ENCODE measurements at regions not wholly inside any gene's neighbourhood (a gene's known extent, or its start where the extent isn't known, plus 50 kb on each side); places are given as distances from the start of the nearest gene placed in this dataset.

DNA sequence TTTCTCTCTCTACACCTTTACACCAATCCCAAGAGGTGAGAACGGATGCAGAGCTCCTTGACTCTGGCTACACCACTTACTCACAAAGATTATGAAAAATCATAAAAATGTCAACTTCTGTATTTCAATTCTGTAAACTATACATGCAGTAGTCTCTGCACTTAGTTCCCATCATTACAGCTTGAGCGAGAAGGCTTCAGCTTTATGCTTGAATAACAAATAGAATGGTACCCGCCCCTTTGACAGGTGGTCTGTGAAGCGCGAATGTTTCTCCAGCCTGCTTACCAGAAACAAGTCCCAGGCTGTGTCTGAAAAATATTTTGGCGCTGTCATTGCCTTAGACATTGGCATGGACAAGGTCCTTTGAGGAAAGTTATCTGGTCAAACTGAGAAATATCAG is 562.4 kb upstream of the CLINT1 start:
- no peaks in the 10 kb centered on the region for H3K36me3 Mint-ChIP-seq
- no peak overlapping the region for H3K4me3 Mint-ChIP-seq
- no peak for DNase-seq
- peaks cover 5% of the 10 kb centered on the region for H3K9me3 Mint-ChIP-seq
- no peak overlapping the region for H3K27ac Mint-ChIP-seq
- peaks cover 2% of the 10 kb centered on the region for H3K4me1 Mint-ChIP-seq
- H3K27me3 Mint-ChIP-seq: no peaks in the 10 kb centered on the region

DNA sequence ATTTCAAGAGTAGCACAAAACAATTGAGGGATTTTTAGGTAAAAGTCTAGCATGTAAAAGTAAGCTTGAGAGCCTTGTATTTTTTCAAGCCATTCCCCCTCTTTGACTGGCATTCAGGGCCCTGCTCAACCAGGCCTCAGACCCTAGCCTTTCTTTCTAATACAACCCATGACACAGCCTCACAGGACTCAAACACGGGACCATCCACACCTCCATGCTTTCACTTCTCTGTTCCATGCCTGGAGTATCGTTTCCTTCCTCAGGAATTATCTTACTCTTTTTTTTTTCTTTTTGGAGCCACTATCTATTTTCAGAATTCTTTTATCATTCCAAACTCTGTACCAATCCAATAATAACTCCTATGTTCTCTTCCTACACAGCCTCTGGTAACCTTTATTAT is 560.2 kb upstream of the CLINT1 start:
- Mint-ChIP-seq H3K36me3 (no peaks in the 10 kb centered on the region), H3K27ac (no peak overlapping the region), H3K9me3 (peaks cover 3% of the 10 kb centered on the region), H3K27me3 (no peaks in the 10 kb centered on the region), H3K4me1 (no peaks in the 10 kb centered on the region), H3K4me3 (no peak overlapping the region)
- no peak for DNase-seq

DNA sequence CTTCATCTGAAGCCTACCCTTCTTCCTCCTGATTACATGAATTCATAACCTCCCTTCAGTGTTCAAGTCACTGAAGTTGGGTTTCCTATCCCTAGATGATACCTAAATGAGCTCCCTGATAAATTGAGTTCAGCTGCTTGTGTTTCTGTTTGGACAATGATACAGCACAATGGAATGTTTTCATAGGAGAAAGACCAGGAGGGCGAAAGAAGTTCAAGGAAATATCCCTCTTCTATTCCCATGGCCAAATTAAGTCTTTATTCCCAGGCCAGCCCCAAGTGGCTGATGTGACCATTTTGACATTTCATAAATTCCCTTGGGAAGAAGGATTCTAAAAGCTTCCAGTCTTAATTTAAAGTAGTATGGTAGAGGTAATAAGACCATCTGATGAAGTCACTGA is 555.8 kb upstream of the CLINT1 start:
- Mint-ChIP-seq H3K4me1 (no peaks in the 10 kb centered on the region), H3K36me3 (no peaks in the 10 kb centered on the region), H3K9me3 (no peaks in the 10 kb centered on the region), H3K27ac (no peak overlapping the region), H3K4me3 (no peak overlapping the region), H3K27me3 (no peaks in the 10 kb centered on the region)
- DNase-seq: no peak

- no peaks in the 10 kb centered on the region for H3K36me3 Mint-ChIP-seq
- no peak overlapping the region for H3K4me3 Mint-ChIP-seq
- H3K27me3 Mint-ChIP-seq: no peaks in the 10 kb centered on the region
- no peak for DNase-seq
- no peak overlapping the region for H3K27ac Mint-ChIP-seq
- no peaks in the 10 kb centered on the region for H3K4me1 Mint-ChIP-seq
- no peaks in the 10 kb centered on the region for H3K9me3 Mint-ChIP-seq
Measured at GRCh38 chr5:158414333-158414762, 555.4 kb upstream of the CLINT1 start.

DNA sequence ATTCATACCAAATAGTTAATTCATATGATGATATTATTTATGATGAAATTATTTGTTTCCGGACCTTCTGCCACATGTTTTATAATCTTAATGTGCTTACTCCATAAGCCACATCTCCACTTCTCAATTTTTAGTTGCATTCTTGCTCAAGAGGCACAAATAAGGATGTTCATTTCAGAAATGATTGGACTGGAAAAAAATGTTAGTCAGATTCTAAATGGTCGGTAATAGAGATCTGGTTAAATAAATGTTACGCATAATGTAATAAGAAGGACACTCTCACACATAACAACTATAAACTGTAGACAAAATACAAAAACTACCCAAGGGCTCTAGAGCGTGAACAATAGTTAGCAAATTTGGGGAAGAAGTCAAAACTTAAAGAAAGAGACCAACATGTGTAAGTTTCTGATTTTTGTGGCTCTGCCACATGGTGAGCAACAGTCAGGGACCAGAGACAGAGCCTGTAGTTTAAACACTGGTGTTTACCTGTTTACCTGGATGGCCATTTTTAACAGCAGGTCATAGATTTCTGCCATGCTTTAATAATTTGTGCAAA is 554.3 kb upstream of the CLINT1 start:
- Mint-ChIP-seq H3K4me3 (no peak overlapping the region), H3K36me3 (no peaks in the 10 kb centered on the region), H3K27ac (no peak overlapping the region), H3K4me1 (no peaks in the 10 kb centered on the region), H3K27me3 (no peaks in the 10 kb centered on the region), H3K9me3 (no peaks in the 10 kb centered on the region)
- no peak for DNase-seq

DNA sequence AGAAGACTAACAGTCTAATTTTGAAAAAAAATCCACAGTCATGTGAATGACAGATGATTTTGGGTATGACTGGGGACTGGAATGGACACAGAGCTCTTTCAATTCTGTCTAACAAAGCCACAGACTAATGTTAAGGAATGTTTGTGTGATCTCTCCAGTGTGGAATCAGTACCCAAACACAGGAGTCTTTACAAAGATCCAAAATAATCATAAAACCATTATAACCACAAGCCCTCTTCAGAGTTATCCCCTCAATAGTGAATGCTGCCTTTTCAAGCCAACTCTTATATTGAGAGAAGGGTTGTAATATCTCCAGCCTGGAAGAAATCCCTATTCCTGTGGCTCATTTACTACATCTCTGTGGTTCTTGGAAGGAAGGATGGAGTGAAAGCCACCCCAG is 552.0 kb upstream of the CLINT1 start:
- Mint-ChIP-seq H3K4me1 (peaks cover 5% of the 10 kb centered on the region), H3K36me3 (no peaks in the 10 kb centered on the region), H3K4me3 (no peak overlapping the region), H3K9me3 (no peaks in the 10 kb centered on the region), H3K27me3 (no peaks in the 10 kb centered on the region), H3K27ac (no peak overlapping the region)
- no peak for DNase-seq

DNA sequence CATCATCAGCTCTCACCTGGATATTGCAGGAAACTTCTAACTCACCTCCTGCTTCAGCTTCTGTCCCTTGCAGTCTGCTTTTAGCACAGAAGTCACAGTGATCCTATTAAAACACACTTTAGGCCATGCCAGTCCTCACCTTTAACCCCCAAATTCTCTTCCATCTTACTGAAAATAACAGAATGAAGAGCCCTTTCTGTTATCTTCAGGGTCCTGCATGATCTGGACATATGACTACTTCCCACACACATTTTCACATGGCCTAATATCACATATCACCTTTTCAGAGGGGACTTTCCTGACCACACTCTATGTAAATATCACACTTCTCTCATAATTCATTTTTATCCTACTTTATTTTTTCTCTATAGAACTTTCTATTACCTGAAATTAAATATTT is 550.6 kb upstream of the CLINT1 start:
- peaks cover 5% of the 10 kb centered on the region for H3K4me1 Mint-ChIP-seq
- H3K27me3 Mint-ChIP-seq: no peaks in the 10 kb centered on the region
- H3K9me3 Mint-ChIP-seq: peaks cover 4% of the 10 kb centered on the region

DNA sequence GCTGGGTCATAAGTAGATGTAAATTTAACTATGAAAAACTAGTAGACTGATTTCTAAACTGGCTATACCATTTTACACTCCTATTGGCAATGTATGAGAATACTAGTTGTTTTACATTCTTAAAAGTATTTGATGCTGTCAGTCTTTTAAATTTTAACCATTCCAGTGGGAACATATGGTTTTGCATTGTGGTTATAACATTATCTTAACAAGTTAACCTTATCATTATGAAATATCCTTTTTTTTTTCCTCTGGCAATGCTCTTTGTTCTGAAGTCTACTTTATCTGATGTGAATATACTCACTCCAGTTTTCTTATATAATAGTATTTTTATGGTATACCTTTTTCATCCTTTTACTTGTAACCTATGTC is 548.9 kb upstream of the CLINT1 start:
- Mint-ChIP-seq H3K4me1 (peaks cover 5% of the 10 kb centered on the region), H3K4me3 (no peak overlapping the region), H3K9me3 (peaks cover 15% of the 10 kb centered on the region), H3K27ac (no peak overlapping the region), H3K27me3 (no peaks in the 10 kb centered on the region), H3K36me3 (peaks cover 4% of the 10 kb centered on the region)
- DNase-seq: no peak

More for the DNA sequence above, 550.6 kb upstream of the CLINT1 start:
- no peaks in the 10 kb centered on the region for H3K36me3 Mint-ChIP-seq
- no peak overlapping the region for H3K27ac Mint-ChIP-seq
- no peak overlapping the region for H3K4me3 Mint-ChIP-seq
- DNase-seq: no peak

DNA sequence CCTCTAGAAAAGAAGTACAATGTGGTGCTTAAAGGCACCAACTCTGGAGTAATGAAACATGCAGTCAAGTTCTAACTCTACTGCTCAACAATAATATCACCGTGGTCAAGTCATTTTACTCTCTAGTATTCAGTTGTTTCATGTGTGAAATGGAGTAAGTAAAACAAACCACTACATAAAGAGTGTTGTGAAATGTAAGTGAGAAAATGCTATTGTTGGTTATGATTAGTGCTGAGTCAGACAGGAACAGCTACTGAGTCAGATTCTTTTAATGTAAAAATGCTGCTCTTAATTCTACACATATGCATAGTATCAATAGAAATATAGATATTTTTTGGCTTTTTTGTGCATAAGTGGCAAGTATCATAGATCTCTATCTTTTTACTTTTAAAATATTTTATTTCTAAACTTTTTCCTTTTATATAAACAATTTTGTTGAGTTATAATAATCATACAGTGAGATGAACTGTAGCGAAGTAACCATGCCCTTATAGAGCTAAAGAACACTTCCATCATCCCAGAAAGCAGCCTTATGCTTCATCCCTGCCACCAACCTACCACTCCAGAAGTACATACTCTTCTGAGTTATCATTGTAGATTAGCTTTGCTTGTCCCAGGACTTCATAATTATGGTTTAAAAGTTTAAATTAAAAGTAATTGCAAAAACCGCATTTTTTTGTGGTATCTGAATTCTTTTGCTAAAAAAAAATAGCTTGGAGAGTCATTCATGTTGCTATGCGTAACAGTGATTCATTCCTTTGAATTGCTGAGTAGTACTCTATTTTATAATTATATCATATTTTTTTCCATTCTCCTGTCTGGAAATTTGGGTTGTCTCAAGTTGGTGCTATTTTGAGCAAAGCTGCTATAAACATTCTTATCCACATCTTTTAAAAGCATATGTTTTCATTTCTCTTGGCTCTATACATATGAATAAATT is 548.2 kb upstream of the CLINT1 start:
- no peaks in the 10 kb centered on the region for H3K27me3 Mint-ChIP-seq
- no peak overlapping the region for H3K27ac Mint-ChIP-seq
- H3K4me1 Mint-ChIP-seq: peaks cover 5% of the 10 kb centered on the region
- H3K4me3 Mint-ChIP-seq: no peak overlapping the region
- H3K36me3 Mint-ChIP-seq: peaks cover 4% of the 10 kb centered on the region
- peaks cover 18% of the 10 kb centered on the region for H3K9me3 Mint-ChIP-seq
- no peak for DNase-seq

DNA sequence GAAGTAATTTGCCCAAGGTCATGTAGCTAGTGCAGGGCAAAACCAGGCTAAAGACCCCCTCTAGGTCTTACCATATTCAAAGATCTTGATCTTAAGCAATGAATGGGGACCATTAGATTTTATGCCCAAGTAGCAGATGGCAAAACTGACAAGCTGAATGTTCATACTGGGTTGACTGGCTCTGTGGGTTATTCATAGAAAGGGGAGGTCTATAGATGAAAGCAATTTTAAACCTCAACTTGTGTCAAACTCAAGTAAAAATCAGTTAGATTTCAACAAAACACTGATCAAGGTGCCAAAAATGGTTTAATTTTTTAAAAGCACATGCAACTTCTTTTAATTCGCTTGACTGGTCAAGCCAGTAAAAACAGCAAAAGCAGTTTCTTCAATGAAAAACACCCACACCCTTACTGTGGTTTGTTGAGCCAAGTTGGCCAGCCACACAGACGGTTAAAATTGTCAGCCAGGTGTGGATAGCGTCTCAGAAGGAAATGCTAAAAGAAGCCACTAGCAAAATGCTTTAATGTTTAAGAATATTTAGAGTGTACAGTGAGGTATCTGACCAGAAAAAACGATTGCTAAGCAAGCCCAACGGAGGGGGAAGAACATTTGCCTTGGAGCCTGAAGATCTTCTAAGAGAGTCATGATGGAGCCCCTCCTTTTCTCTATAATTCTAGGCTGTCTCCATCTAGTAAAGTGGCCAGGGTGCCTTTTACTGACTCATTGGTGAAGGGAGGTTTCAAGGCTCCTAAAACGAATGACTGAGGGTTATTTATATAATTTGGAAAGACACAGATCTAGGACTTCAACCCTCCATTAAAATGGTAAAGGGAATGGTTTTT is 539.6 kb upstream of the CLINT1 start:
- no peak for DNase-seq
- H3K4me3 Mint-ChIP-seq: no peak overlapping the region
- peaks cover 9% of the 10 kb centered on the region for H3K9me3 Mint-ChIP-seq
- peaks cover 4% of the 10 kb centered on the region for H3K36me3 Mint-ChIP-seq
- H3K4me1 Mint-ChIP-seq: no peaks in the 10 kb centered on the region
- H3K27me3 Mint-ChIP-seq: no peaks in the 10 kb centered on the region
- H3K27ac Mint-ChIP-seq: no peak overlapping the region

- H3K36me3 Mint-ChIP-seq: no peaks in the 10 kb centered on the region
- DNase-seq: no peak
- no peaks in the 10 kb centered on the region for H3K4me1 Mint-ChIP-seq
- no peak overlapping the region for H3K4me3 Mint-ChIP-seq
- H3K27me3 Mint-ChIP-seq: no peaks in the 10 kb centered on the region
- H3K27ac Mint-ChIP-seq: no peak overlapping the region
- peaks cover 1% of the 10 kb centered on the region for H3K9me3 Mint-ChIP-seq
Measured at GRCh38 chr5:158397278-158397677, 538.3 kb upstream of the CLINT1 start.

DNA sequence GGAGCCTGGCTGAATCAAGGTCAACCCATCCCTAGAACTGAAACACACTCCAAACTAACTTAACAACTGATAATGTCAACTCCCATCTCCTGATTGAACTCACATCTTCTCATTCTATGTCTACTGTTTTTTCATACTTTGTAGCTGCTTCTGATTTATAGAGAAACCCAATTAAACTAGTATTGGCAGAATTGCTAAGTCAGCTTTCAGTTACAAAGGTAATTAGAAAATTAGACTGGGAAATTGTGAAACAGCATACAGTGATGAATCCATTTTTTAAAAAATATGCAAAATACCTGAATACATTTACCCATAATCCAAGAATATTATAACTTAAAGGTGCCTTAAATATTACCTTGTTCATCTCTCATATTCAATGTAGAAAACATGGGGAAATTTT is 535.2 kb upstream of the CLINT1 start:
- no peak overlapping the region for H3K27ac Mint-ChIP-seq
- H3K27me3 Mint-ChIP-seq: no peaks in the 10 kb centered on the region
- H3K9me3 Mint-ChIP-seq: no peaks in the 10 kb centered on the region
- no peak for DNase-seq
- no peak overlapping the region for H3K4me3 Mint-ChIP-seq
- H3K36me3 Mint-ChIP-seq: no peaks in the 10 kb centered on the region
- H3K4me1 Mint-ChIP-seq: no peaks in the 10 kb centered on the region

- Mint-ChIP-seq H3K27me3 (no peaks in the 10 kb centered on the region), H3K36me3 (no peaks in the 10 kb centered on the region), H3K9me3 (no peaks in the 10 kb centered on the region), H3K27ac (no peak overlapping the region), H3K4me1 (no peaks in the 10 kb centered on the region), H3K4me3 (no peak overlapping the region)
- no peak for DNase-seq
Measured at GRCh38 chr5:158393457-158393856, 534.5 kb upstream of the CLINT1 start.

DNA sequence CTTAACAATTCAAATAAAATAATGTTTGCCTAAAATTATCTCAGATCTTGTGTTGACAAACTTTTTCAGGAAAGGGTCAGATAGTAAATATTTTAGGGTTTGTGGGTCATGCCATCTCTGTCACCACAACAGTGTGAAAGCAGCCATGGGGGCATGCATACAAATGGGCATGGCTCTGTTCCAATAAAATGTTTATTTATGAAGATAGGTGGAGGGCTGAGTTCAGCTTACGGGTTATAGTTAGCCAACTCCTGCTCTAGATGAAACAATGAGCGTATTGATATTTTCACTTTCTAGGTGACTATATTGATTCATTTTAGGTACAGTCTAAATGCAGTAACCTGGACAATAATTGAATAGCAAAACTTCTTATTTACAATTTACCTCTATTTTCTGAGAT is 533.8 kb upstream of the CLINT1 start:
- no peak overlapping the region for H3K27ac Mint-ChIP-seq
- no peaks in the 10 kb centered on the region for H3K36me3 Mint-ChIP-seq
- no peak for DNase-seq
- H3K4me1 Mint-ChIP-seq: no peaks in the 10 kb centered on the region
- H3K27me3 Mint-ChIP-seq: no peaks in the 10 kb centered on the region
- H3K4me3 Mint-ChIP-seq: no peak overlapping the region
- no peaks in the 10 kb centered on the region for H3K9me3 Mint-ChIP-seq

DNA sequence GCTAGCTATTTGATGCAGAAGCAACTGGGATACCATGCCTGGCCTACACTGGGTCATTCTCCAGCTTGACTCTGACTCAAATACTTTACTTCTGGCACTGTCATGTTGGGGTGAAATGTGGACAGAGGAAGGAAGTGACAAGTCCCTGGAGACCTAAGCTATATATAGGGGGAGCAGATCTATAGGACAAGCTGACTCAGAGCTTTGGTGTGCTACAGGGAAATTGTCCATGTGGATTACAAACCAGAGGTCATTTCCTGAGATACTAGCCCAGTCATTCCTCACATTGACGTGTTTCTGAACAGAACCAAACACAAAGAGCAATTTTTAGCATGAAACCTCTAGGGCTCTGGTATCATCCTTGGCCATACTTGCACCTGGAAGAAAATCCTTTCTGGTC is 531.6 kb upstream of the CLINT1 start:
- no peak for DNase-seq
- Mint-ChIP-seq H3K4me3 (no peak overlapping the region), H3K27me3 (no peaks in the 10 kb centered on the region), H3K36me3 (no peaks in the 10 kb centered on the region), H3K4me1 (no peaks in the 10 kb centered on the region), H3K9me3 (peaks cover 5% of the 10 kb centered on the region), H3K27ac (no peak overlapping the region)
